Fibroblast of the aortic adventitia (primary cell): ENCODE measurements at regions not wholly inside any gene's neighbourhood (a gene's known extent, or its start where the extent isn't known, plus 50 kb on each side); places are given as distances from the start of the nearest gene placed in this dataset.

Experiments used
- DNase-seq: peaks from one replicate; pipeline ENCODE4 v3.0.0-alpha.2; 2010; ENCODE audit warnings: low read depth
- H3K4me3 ChIP-seq: 2 replicates; pipeline ENCODE4 v1.5.1; 2011; ENCODE audit warnings: low read depth, mild to moderate bottlenecking, control low read depth, low read length, moderate library complexity
- CTCF ChIP-seq: IDR thresholded peaks from 2 replicates; pipeline ENCODE4 v1.5.1; 2011; ENCODE audit warnings: mild to moderate bottlenecking, low read length, control low read depth, inconsistent platforms; ENCODE audit not compliant: insufficient read depth

GRCh38 chr20:56871691-56872090 is 242.6 kb downstream of the TFAP2C start:
- no peak overlapping the region for H3K4me3 ChIP-seq
- no peak for DNase-seq
- TF ChIP-seq CTCF = no peak

GRCh38 chr20:56872620-56873458 is 243.7 kb downstream of the TFAP2C start:
- DNase-seq = no peak
- H3K4me3 ChIP-seq = no peak overlapping the region
- TF ChIP-seq CTCF = no peak

GRCh38 chr20:56873836-56874235 is 244.7 kb downstream of the TFAP2C start:
- DNase-seq = no peak
- no peak for TF ChIP-seq CTCF
- no peak overlapping the region for H3K4me3 ChIP-seq

- TF ChIP-seq CTCF = no peak
- no peak for DNase-seq
- H3K4me3 ChIP-seq = no peak overlapping the region
Measured at GRCh38 chr20:56875052-56875659, 246.1 kb downstream of the TFAP2C start.

GRCh38 chr20:56875803-56876202 is 246.7 kb downstream of the TFAP2C start:
- TF ChIP-seq CTCF = no peak
- no peak for DNase-seq
- H3K4me3 ChIP-seq = no peak overlapping the region

- TF ChIP-seq CTCF = no peak
- no peak for DNase-seq
- no peak overlapping the region for H3K4me3 ChIP-seq
Measured at GRCh38 chr20:56885521-56885920, 256.4 kb downstream of the TFAP2C start.
